Tibial nerve (tissue), 3 donors: ENCODE measurements at regions not wholly inside any gene's neighbourhood (a gene's known extent, or its start where the extent isn't known, plus 50 kb on each side); places are given as distances from the start of the nearest gene placed in this dataset.

ENCODE experiments used
- POLR2A ChIP-seq, 2 donors: fragments of 450-650 bp; IDR thresholded peaks; one replicate each; pipeline ENCODE4 v1.6.1; 2017; ENCODE audit warnings: antibody characterized with exemption in 2 of 2, mild to moderate bottlenecking in 2 of 2, moderate library complexity in 2 of 2
- TF ChIP-seq, protein P1 (sequence below), 5 experiments: fragments of 200-600 bp in 3 of 5; fragments of 450-650 bp in 2 of 5; sonication (generic) in 3 of 5; IDR thresholded peaks; one replicate each; pipeline ENCODE4 v1.5.1; 2016 to 2019; ENCODE audit warnings: antibody characterized with exemption in 5 of 5, mild to moderate bottlenecking in 3 of 5, moderate library complexity in 2 of 5

DNA sequence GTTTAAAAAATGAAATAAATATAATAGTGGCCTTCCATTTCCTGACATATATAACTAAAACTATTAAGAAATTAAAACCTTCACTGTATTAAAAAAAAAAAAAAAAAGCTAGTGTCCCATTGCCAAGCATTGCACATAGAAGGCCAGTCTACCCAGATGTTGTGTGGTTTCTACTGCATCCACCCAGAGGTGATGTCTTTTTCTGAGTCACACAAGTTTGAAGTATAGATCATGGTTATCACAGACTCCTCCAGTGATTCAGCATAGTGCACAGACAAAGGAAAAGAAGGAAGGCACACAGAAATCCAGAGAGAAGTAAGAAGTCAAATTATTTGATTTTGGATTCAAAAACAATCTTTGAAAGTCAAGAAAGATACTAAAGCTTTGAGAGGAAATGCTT, 429.0 kb downstream of the ETV1 start:
- TF ChIP-seq, protein P1, sequence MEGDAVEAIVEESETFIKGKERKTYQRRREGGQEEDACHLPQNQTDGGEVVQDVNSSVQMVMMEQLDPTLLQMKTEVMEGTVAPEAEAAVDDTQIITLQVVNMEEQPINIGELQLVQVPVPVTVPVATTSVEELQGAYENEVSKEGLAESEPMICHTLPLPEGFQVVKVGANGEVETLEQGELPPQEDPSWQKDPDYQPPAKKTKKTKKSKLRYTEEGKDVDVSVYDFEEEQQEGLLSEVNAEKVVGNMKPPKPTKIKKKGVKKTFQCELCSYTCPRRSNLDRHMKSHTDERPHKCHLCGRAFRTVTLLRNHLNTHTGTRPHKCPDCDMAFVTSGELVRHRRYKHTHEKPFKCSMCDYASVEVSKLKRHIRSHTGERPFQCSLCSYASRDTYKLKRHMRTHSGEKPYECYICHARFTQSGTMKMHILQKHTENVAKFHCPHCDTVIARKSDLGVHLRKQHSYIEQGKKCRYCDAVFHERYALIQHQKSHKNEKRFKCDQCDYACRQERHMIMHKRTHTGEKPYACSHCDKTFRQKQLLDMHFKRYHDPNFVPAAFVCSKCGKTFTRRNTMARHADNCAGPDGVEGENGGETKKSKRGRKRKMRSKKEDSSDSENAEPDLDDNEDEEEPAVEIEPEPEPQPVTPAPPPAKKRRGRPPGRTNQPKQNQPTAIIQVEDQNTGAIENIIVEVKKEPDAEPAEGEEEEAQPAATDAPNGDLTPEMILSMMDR (IDR thresholded peaks at IDR 0.05), result no peak
- no peak for TF ChIP-seq POLR2A (IDR thresholded peaks at IDR 0.05)
